NOMO-1 treated with dmso at 0.1 percent for 144 hours (cell line): ENCODE measurements at regions not wholly inside any gene's neighbourhood (a gene's known extent, or its start where the extent isn't known, plus 50 kb on each side); places are given as distances from the start of the nearest gene placed in this dataset.

Source experiments
- DNase-seq: peaks from one replicate; lab custom pipeline; 2025; ENCODE audit not compliant: unreplicated experiment; lab: John Stamatoyannopoulos, UW

- DNase-seq, result no peak
Measured at GRCh38 chr2:236743039-236743920, 173.7 kb downstream of the ACKR3 start.

GRCh38 chr2:236743921-236744280 lies 174.3 kb downstream of the ACKR3 start:
- no peak for DNase-seq

GRCh38 chr2:236744281-236744705 lies 174.7 kb downstream of the ACKR3 start:
- peak; percentile 7 for DNase-seq

GRCh38 chr2:236744716-236745115 lies 175.1 kb downstream of the ACKR3 start:
- no peak for DNase-seq

- DNase-seq, result no peak
Measured at GRCh38 chr2:236745420-236746210, 176.0 kb downstream of the ACKR3 start.

- no peak for DNase-seq
Measured at GRCh38 chr2:236746833-236747232, 177.2 kb downstream of the ACKR3 start.

- no peak for DNase-seq
Measured at GRCh38 chr2:236747426-236747825, 177.8 kb downstream of the ACKR3 start.

- DNase-seq, result no peak
Measured at GRCh38 chr2:236747925-236748324, 178.3 kb downstream of the ACKR3 start.

- peak; percentile 95 for DNase-seq
Measured at GRCh38 chr2:236748385-236748784, 178.8 kb downstream of the ACKR3 start.

- peak; percentile 72 for DNase-seq
Measured at GRCh38 chr2:236748801-236749200, 179.2 kb downstream of the ACKR3 start.

- no peak for DNase-seq
Measured at GRCh38 chr2:236749346-236749745, 179.7 kb downstream of the ACKR3 start.

- DNase-seq, result no peak
Measured at GRCh38 chr2:236752096-236752495, 182.5 kb downstream of the ACKR3 start.

GRCh38 chr2:236753606-236754270 lies 184.1 kb downstream of the ACKR3 start:
- DNase-seq, result no peak

- no peak for DNase-seq
Measured at GRCh38 chr2:236754271-236754944, 184.8 kb downstream of the ACKR3 start.

GRCh38 chr2:236755278-236755840 lies 185.7 kb downstream of the ACKR3 start:
- no peak for DNase-seq

GRCh38 chr2:236758406-236758805 lies 188.8 kb downstream of the ACKR3 start:
- peak; percentile 31 for DNase-seq

- DNase-seq, result no peak
Measured at GRCh38 chr2:236760246-236760645, 190.6 kb downstream of the ACKR3 start.

- no peak for DNase-seq
Measured at GRCh38 chr2:236761358-236761757, 191.7 kb downstream of the ACKR3 start.

- DNase-seq, result no peak
Measured at GRCh38 chr2:236762628-236763027, 193.0 kb downstream of the ACKR3 start.

- no peak for DNase-seq
Measured at GRCh38 chr2:236763857-236764256, 194.2 kb downstream of the ACKR3 start.

- DNase-seq, result no peak
Measured at GRCh38 chr2:236764716-236765115, 195.1 kb downstream of the ACKR3 start.
